CD14-positive monocyte (primary cell): ENCODE measurements at regions not wholly inside any gene's neighbourhood (a gene's known extent, or its start where the extent isn't known, plus 50 kb on each side); places are given as distances from the start of the nearest gene placed in this dataset.

Experiments used
- DNase-seq, 3 donors: peaks; one replicate each; pipeline ENCODE4 v3.0.0-alpha.2; 2011 to 2022
- H2AFZ ChIP-seq: 2 replicates; pipeline ENCODE4 v1.6.0; 2012; ENCODE audit warnings: mild to moderate bottlenecking, low read depth, low read length, inconsistent platforms; ENCODE audit not compliant: insufficient read depth, poor library complexity, severe bottlenecking
- H3K27ac ChIP-seq, 2 donors: 1 replicate in 1 of 2; 2 replicates in 1 of 2; pipeline ENCODE4 v1.5.1; 2012 to 2013; ENCODE audit warnings: low read length in 2 of 2, control low read depth in 1 of 2, inconsistent platforms in 1 of 2, low read depth in 1 of 2, mild to moderate bottlenecking in 1 of 2
- H3K27me3 ChIP-seq, 2 donors: one replicate each; pipeline versions ENCODE4 v1.6.0 to v1.6.1; 2011 to 2013; ENCODE audit warnings: low read length in 2 of 2; ENCODE audit not compliant: control insufficient read depth in 2 of 2, insufficient read depth in 2 of 2
- H3K36me3 ChIP-seq, 2 donors: replicated peaks in 1 of 2; 1 replicate in 1 of 2; 2 replicates in 1 of 2; pipeline versions ENCODE4 v1.5.1 to v1.6.1; 2012 to 2013; ENCODE audit warnings: low read length in 2 of 2, control low read depth in 1 of 2, inconsistent platforms in 1 of 2, mild to moderate bottlenecking in 1 of 2; ENCODE audit not compliant: insufficient read depth in 2 of 2, control insufficient read depth in 1 of 2
- H3K4me1 ChIP-seq, 2 donors: 1 replicate in 1 of 2; 2 replicates in 1 of 2; pipeline versions ENCODE4 v1.5.1 to v1.6.1; 2012 to 2013; ENCODE audit warnings: low read length in 2 of 2, control low read depth in 1 of 2, inconsistent platforms in 1 of 2, mild to moderate bottlenecking in 1 of 2, moderate library complexity in 1 of 2; ENCODE audit not compliant: insufficient read depth in 2 of 2, control insufficient read depth in 1 of 2
- H3K4me2 ChIP-seq: replicated peaks from 2 replicates; pipeline ENCODE3; 2012; ENCODE audit warnings: low read length, moderate library complexity, mild to moderate bottlenecking; ENCODE audit not compliant: poor library complexity, severe bottlenecking; ENCODE audit errors: extremely low read depth
- H3K4me3 ChIP-seq, 3 experiments: fragments of 200-600 bp in 1 of 3; sonication (generic) in 1 of 3; replicated peaks in 1 of 3; 1 replicate in 2 of 3; 2 replicates in 1 of 3; pipeline ENCODE4 v1.5.1; 2011 to 2013; ENCODE audit warnings: low read length in 3 of 3, mild to moderate bottlenecking in 3 of 3, control low read depth in 2 of 3, low read depth in 2 of 3, inconsistent platforms in 1 of 3, moderate library complexity in 1 of 3
- H3K79me2 ChIP-seq: 2 replicates; pipeline ENCODE4 v1.6.0; 2012; ENCODE audit warnings: mild to moderate bottlenecking, control low read depth, inconsistent platforms, low read length, moderate library complexity; ENCODE audit not compliant: insufficient read depth
- H3K9ac ChIP-seq: 2 replicates; pipeline ENCODE4 v1.6.0; 2017; ENCODE audit warnings: low read length, mild to moderate bottlenecking; ENCODE audit not compliant: insufficient read depth, poor library complexity, severe bottlenecking
- H3K9me3 ChIP-seq, 2 donors: replicated peaks in 1 of 2; 1 replicate in 1 of 2; 2 replicates in 1 of 2; pipeline versions ENCODE4 v1.5.1 to v1.6.1; 2012 to 2013; ENCODE audit warnings: low read length in 2 of 2, control low read depth in 1 of 2; ENCODE audit not compliant: control insufficient read depth in 1 of 2, insufficient read depth in 1 of 2
- H4K20me1 ChIP-seq: 2 replicates; pipeline ENCODE4 v1.6.0; 2012; ENCODE audit warnings: mild to moderate bottlenecking, low read length, control low read depth, moderate library complexity; ENCODE audit not compliant: insufficient read depth
- H3K27ac Mint-ChIP-seq, 7 donors: one replicate each; pipeline ENCODE4 v1.8.0; 2020; ENCODE audit warnings: mild to moderate bottlenecking in 7 of 7, mixed read lengths in 7 of 7, moderate library complexity in 6 of 7, inconsistent platforms in 2 of 7
- H3K27me3 Mint-ChIP-seq, 3 donors: one replicate each; pipeline ENCODE4 v1.8.0; 2021 to 2022; ENCODE audit warnings: low read depth in 3 of 3, mild to moderate bottlenecking in 3 of 3, mixed read lengths in 3 of 3, moderate library complexity in 3 of 3, inconsistent platforms in 1 of 3
- H3K36me3 Mint-ChIP-seq, 2 donors: one replicate each; pipeline ENCODE4 v1.8.0; 2020; ENCODE audit warnings: mixed read lengths in 2 of 2, inconsistent platforms in 1 of 2, mild to moderate bottlenecking in 1 of 2
- H3K4me1 Mint-ChIP-seq: one replicate; pipeline ENCODE4 v1.8.0; 2020; ENCODE audit warnings: mild to moderate bottlenecking, mixed read lengths
- H3K4me3 Mint-ChIP-seq, 2 donors: one replicate each; pipeline ENCODE4 v1.8.0; 2020; ENCODE audit warnings: mild to moderate bottlenecking in 2 of 2, mixed read lengths in 2 of 2, moderate library complexity in 1 of 2
- H3K9me3 Mint-ChIP-seq, 7 donors: one replicate each; pipeline ENCODE4 v1.8.0; 2020 to 2022; ENCODE audit warnings: mixed read lengths in 7 of 7, mild to moderate bottlenecking in 6 of 7, moderate library complexity in 6 of 7, inconsistent platforms in 2 of 7
- CTCF ChIP-seq: fragments of 200-600 bp; IDR thresholded peaks from one replicate; pipeline ENCODE4 v1.8.0; 2022; ENCODE audit warnings: antibody characterized with exemption, mild to moderate bottlenecking
- WGBS: methylation state at CpG from one replicate; pipeline ENCODE4 v1.1.5; 2013; ENCODE audit warnings: missing lambda C conversion rate; ENCODE audit not compliant: insufficient coverage; 5-methylcytosine and 5-hydroxymethylcytosine counted together
- intact Hi-C, 2 donors: fragments of 100-400 bp; cut with micrococcal nuclease; formaldehyde crosslinking; loops; one replicate each; pipeline versions ENCODE4 v1.15.0 to v1.15.1; 2023

- H3K27ac Mint-ChIP-seq: no peak overlapping the region
- Histone ChIP-seq H3K27ac (no peak overlapping the region), H3K4me3 (no peak overlapping the region), H3K36me3 (no peaks in the 10 kb centered on the region), H2AFZ (no peak overlapping the region), H3K4me2 (no peak overlapping the region), H3K4me1 (no peaks in the 10 kb centered on the region), H3K27me3 (no peaks in the 10 kb centered on the region), H4K20me1 (no peaks in the 10 kb centered on the region), H3K9me3 (no peaks in the 10 kb centered on the region), H3K9ac (no peak overlapping the region), H3K79me2 (no peaks in the 10 kb centered on the region)
- no peaks in the 10 kb centered on the region for H3K27me3 Mint-ChIP-seq
- H3K4me1 Mint-ChIP-seq: no peaks in the 10 kb centered on the region
- no peaks in the 10 kb centered on the region for H3K36me3 Mint-ChIP-seq
- H3K4me3 Mint-ChIP-seq: no peak overlapping the region
- TF ChIP-seq CTCF: no peak
- intact Hi-C loops: no loop called here
- no peaks in the 10 kb centered on the region for H3K9me3 Mint-ChIP-seq
- no peak for DNase-seq
- no CpG with 5 or more reads among the region's 2 CpGs for WGBS
These were observed 272.3 kb upstream of the NOVA1 start for GRCh38 chr14:26870096-26870495.

GRCh38 chr14:26870722-26871617 is 273.1 kb upstream of the NOVA1 start:
- Histone ChIP-seq H3K9me3 (no peaks in the 10 kb centered on the region), H2AFZ (no peak overlapping the region), H3K27me3 (no peaks in the 10 kb centered on the region), H4K20me1 (no peaks in the 10 kb centered on the region), H3K4me2 (no peak overlapping the region), H3K4me1 (no peaks in the 10 kb centered on the region), H3K4me3 (no peak overlapping the region), H3K27ac (no peak overlapping the region), H3K79me2 (no peaks in the 10 kb centered on the region), H3K36me3 (no peaks in the 10 kb centered on the region), H3K9ac (no peak overlapping the region)
- Mint-ChIP-seq H3K27ac (no peak overlapping the region), H3K4me3 (no peak overlapping the region), H3K27me3 (no peaks in the 10 kb centered on the region), H3K36me3 (no peaks in the 10 kb centered on the region), H3K9me3 (no peaks in the 10 kb centered on the region), H3K4me1 (no peaks in the 10 kb centered on the region)
- 61% methylated on average over 3 of the region's 8 CpGs for WGBS
- no peak for DNase-seq
- intact Hi-C loops: no loop called here
- TF ChIP-seq CTCF: no peak
